Epithelial cell of prostate (primary cell): ENCODE measurements at regions not wholly inside any gene's neighbourhood (a gene's known extent, or its start where the extent isn't known, plus 50 kb on each side); places are given as distances from the start of the nearest gene placed in this dataset.

Source experiments
- DNase-seq: peaks from one replicate; pipeline ENCODE4 v3.0.0-alpha.2; 2011; ENCODE audit warnings: low read depth, low spot score
- H3K27ac ChIP-seq: fragments of 450-650 bp; 2 replicates; pipeline ENCODE4 v1.5.1; 2017; ENCODE audit warnings: mild to moderate bottlenecking

DNA sequence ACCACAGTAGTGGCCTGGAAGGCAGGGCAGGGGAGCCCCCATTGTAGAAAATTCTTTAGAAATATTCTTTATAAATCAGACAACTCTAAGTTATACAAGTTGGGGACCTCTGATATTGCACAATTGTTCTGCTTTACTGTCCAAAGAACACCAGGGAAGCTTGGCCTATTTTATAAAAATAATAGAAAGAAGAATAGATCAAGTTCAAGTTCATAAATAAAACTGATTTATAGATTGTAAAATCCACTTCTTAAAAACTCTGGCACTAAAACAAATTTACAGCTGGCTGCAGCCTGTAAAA is 55.0 kb upstream of the GALNT2 start:
- no peak for DNase-seq
- no peak overlapping the region for H3K27ac ChIP-seq

DNA sequence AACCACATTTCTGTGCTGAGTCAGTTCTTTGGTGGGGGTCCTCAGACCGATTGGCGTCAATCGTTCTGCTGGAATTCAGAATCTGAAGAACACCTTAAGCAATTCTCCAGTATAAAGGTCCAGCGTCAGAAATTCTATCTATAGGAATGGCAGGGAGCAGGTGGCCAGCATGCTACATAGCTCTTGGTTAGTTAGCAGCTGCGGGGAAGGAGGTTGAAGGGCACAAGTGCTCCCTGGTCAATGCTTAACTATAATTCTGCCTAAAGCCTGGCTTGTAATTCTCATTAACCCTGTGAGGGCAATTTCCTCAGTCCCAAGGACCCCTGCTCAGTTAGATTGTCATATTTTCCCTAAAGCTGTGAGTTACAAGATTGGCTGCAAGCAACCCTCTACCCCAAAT is 54.3 kb upstream of the GALNT2 start:
- H3K27ac ChIP-seq = no peak overlapping the region
- no peak for DNase-seq

DNA sequence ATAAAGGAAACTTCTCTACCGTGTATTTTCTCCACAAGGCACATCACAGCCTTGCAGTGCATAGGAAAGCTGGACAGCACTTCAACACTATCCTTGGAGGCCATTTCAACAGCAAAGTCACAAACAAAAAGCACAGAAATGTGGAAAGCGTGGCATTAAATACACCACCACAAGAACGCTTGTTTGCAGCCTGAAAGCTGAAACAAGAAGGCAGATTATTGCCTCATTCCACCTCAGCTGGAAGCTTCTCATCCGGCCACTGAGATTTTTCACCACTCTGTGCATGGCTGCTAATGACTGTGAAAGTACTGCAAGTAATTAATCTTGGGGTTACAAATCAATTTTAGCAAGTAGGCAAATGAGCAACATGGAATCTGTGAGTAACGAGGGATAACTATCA is 50.9 kb upstream of the GALNT2 start:
- no peak overlapping the region for H3K27ac ChIP-seq
- no peak for DNase-seq
